ENCODE measurements at regions not wholly inside any gene's neighbourhood (a gene's known extent, or its start where the extent isn't known, plus 50 kb on each side); places are given as distances from the start of the nearest gene placed in this dataset.

GRCh38 chr1:80675454-80675853 is 1125.3 kb upstream of the ADGRL2 start:
- Histone ChIP-seq H3K36me3 (ENCODE audit: control insufficient read depth, insufficient read depth, low read length) (no peaks in the 10 kb centered on the region), H3K9ac (ENCODE audit: low read depth, low read length) (no peak overlapping the region), H3K9me3 (ENCODE audit: control insufficient read depth, insufficient read depth, low read length) (no peaks in the 10 kb centered on the region), H3K27me3 (ENCODE audit: control insufficient read depth, insufficient read depth, low read length) (no peaks in the 10 kb centered on the region), H3K27ac (ENCODE audit: low read depth, low read length) (peak overlapping the region; percentile 38), H3K4me1 (ENCODE audit: control insufficient read depth, insufficient read depth, low read length) (peaks cover 28% of the 10 kb centered on the region), H3K4me3 (ENCODE audit: low read depth, low read length) (no peak overlapping the region)

- Histone ChIP-seq H3K27me3 (ENCODE audit: control insufficient read depth, insufficient read depth, low read length) (no peaks in the 10 kb centered on the region), H3K9me3 (ENCODE audit: control insufficient read depth, insufficient read depth, low read length) (no peaks in the 10 kb centered on the region), H3K27ac (ENCODE audit: low read depth, low read length) (peak overlapping the region; percentile 44), H3K4me1 (ENCODE audit: control insufficient read depth, insufficient read depth, low read length) (peaks cover 30% of the 10 kb centered on the region), H3K4me3 (ENCODE audit: low read depth, low read length) (no peak overlapping the region), H3K36me3 (ENCODE audit: control insufficient read depth, insufficient read depth, low read length) (no peaks in the 10 kb centered on the region), H3K9ac (ENCODE audit: low read depth, low read length) (peak overlapping the region; percentile 63; the same call in 1 of the 2 replicates)
Measured at GRCh38 chr1:80673935-80674597, 1126.7 kb upstream of the ADGRL2 start.

GRCh38 chr1:80668372-80668771 is 1132.4 kb upstream of the ADGRL2 start:
- Histone ChIP-seq H3K27me3 (ENCODE audit: control insufficient read depth, insufficient read depth, low read length) (no peaks in the 10 kb centered on the region), H3K9ac (ENCODE audit: low read depth, low read length) (no peak overlapping the region), H3K36me3 (ENCODE audit: control insufficient read depth, insufficient read depth, low read length) (no peaks in the 10 kb centered on the region), H3K4me3 (ENCODE audit: low read depth, low read length) (no peak overlapping the region), H3K27ac (ENCODE audit: low read depth, low read length) (no peak overlapping the region), H3K9me3 (ENCODE audit: control insufficient read depth, insufficient read depth, low read length) (no peaks in the 10 kb centered on the region), H3K4me1 (ENCODE audit: control insufficient read depth, insufficient read depth, low read length) (peaks cover 4% of the 10 kb centered on the region; the same call in 1 of the 2 replicates)

- Histone ChIP-seq H3K4me1 (ENCODE audit: control insufficient read depth, insufficient read depth, low read length) (peaks cover 4% of the 10 kb centered on the region; the same call in 1 of the 2 replicates), H3K4me3 (ENCODE audit: low read depth, low read length) (no peak overlapping the region)
Measured at GRCh38 chr1:80666073-80666472, 1134.7 kb upstream of the ADGRL2 start.

GRCh38 chr1:80659161-80659560 is 1141.6 kb upstream of the ADGRL2 start:
- Histone ChIP-seq H3K4me1 (ENCODE audit: control insufficient read depth, insufficient read depth, low read length) (peaks cover 37% of the 10 kb centered on the region), H3K4me3 (ENCODE audit: low read depth, low read length) (no peak overlapping the region), H3K36me3 (ENCODE audit: control insufficient read depth, insufficient read depth, low read length) (no peaks in the 10 kb centered on the region), H3K27me3 (ENCODE audit: control insufficient read depth, insufficient read depth, low read length) (no peaks in the 10 kb centered on the region), H3K9me3 (ENCODE audit: control insufficient read depth, insufficient read depth, low read length) (no peaks in the 10 kb centered on the region), H3K9ac (ENCODE audit: low read depth, low read length) (no peak overlapping the region), H3K27ac (ENCODE audit: low read depth, low read length) (no peak overlapping the region)

More at GRCh38 chr1:80666073-80666472, 1134.7 kb upstream of the ADGRL2 start:
- Histone ChIP-seq H3K9me3 (ENCODE audit: control insufficient read depth, insufficient read depth, low read length) (no peaks in the 10 kb centered on the region), H3K27ac (ENCODE audit: low read depth, low read length) (no peak overlapping the region), H3K27me3 (ENCODE audit: control insufficient read depth, insufficient read depth, low read length) (no peaks in the 10 kb centered on the region), H3K36me3 (ENCODE audit: control insufficient read depth, insufficient read depth, low read length) (no peaks in the 10 kb centered on the region), H3K9ac (ENCODE audit: low read depth, low read length) (no peak overlapping the region)

GRCh38 chr1:80657707-80658106 is 1143.0 kb upstream of the ADGRL2 start:
- peak overlapping the region; percentile 78 for H3K27ac ChIP-seq (ENCODE audit: low read depth, low read length)
- no peaks in the 10 kb centered on the region for H3K36me3 ChIP-seq (ENCODE audit: control insufficient read depth, insufficient read depth, low read length)
- H3K4me1 ChIP-seq (ENCODE audit: control insufficient read depth, insufficient read depth, low read length), result peaks cover 37% of the 10 kb centered on the region
- no peak overlapping the region; the same call in 1 of the 2 replicates for H3K4me3 ChIP-seq (ENCODE audit: low read depth, low read length)
- H3K9me3 ChIP-seq (ENCODE audit: control insufficient read depth, insufficient read depth, low read length), result no peaks in the 10 kb centered on the region
- no peak overlapping the region for H3K9ac ChIP-seq (ENCODE audit: low read depth, low read length)
- no peaks in the 10 kb centered on the region for H3K27me3 ChIP-seq (ENCODE audit: control insufficient read depth, insufficient read depth, low read length)

GRCh38 chr1:80657044-80657643 is 1143.6 kb upstream of the ADGRL2 start:
- peaks cover 37% of the 10 kb centered on the region for H3K4me1 ChIP-seq (ENCODE audit: control insufficient read depth, insufficient read depth, low read length)
- H3K9me3 ChIP-seq (ENCODE audit: control insufficient read depth, insufficient read depth, low read length), result no peaks in the 10 kb centered on the region
- no peaks in the 10 kb centered on the region for H3K27me3 ChIP-seq (ENCODE audit: control insufficient read depth, insufficient read depth, low read length)
- H3K27ac ChIP-seq (ENCODE audit: low read depth, low read length), result peak overlapping the region; percentile 78
- no peaks in the 10 kb centered on the region for H3K36me3 ChIP-seq (ENCODE audit: control insufficient read depth, insufficient read depth, low read length)
- H3K9ac ChIP-seq (ENCODE audit: low read depth, low read length), result 0 out of 2 replicates have a peak overlapping the region, but pooled peaks have one; percentile 17
- no peak overlapping the region for H3K4me3 ChIP-seq (ENCODE audit: low read depth, low read length)

- Histone ChIP-seq H3K9ac (ENCODE audit: low read depth, low read length) (no peak overlapping the region), H3K4me3 (ENCODE audit: low read depth, low read length) (no peak overlapping the region), H3K27me3 (ENCODE audit: control insufficient read depth, insufficient read depth, low read length) (no peaks in the 10 kb centered on the region), H3K4me1 (ENCODE audit: control insufficient read depth, insufficient read depth, low read length) (peaks cover 37% of the 10 kb centered on the region), H3K27ac (ENCODE audit: low read depth, low read length) (peak overlapping the region; percentile 78), H3K36me3 (ENCODE audit: control insufficient read depth, insufficient read depth, low read length) (no peaks in the 10 kb centered on the region), H3K9me3 (ENCODE audit: control insufficient read depth, insufficient read depth, low read length) (no peaks in the 10 kb centered on the region)
Measured at GRCh38 chr1:80656641-80657040, 1144.1 kb upstream of the ADGRL2 start.

GRCh38 chr1:80656014-80656636 is 1144.6 kb upstream of the ADGRL2 start:
- H3K4me3 ChIP-seq (ENCODE audit: low read depth, low read length), result no peak overlapping the region
- H3K36me3 ChIP-seq (ENCODE audit: control insufficient read depth, insufficient read depth, low read length), result no peaks in the 10 kb centered on the region
- H3K27me3 ChIP-seq (ENCODE audit: control insufficient read depth, insufficient read depth, low read length), result no peaks in the 10 kb centered on the region
- H3K9me3 ChIP-seq (ENCODE audit: control insufficient read depth, insufficient read depth, low read length), result no peaks in the 10 kb centered on the region
- H3K9ac ChIP-seq (ENCODE audit: low read depth, low read length), result no peak overlapping the region
- peaks cover 37% of the 10 kb centered on the region for H3K4me1 ChIP-seq (ENCODE audit: control insufficient read depth, insufficient read depth, low read length)
- H3K27ac ChIP-seq (ENCODE audit: low read depth, low read length), result no peak overlapping the region

GRCh38 chr1:80646053-80646452 is 1154.7 kb upstream of the ADGRL2 start:
- no peaks in the 10 kb centered on the region for H3K36me3 ChIP-seq (ENCODE audit: control insufficient read depth, insufficient read depth, low read length)
- no peak overlapping the region for H3K27ac ChIP-seq (ENCODE audit: low read depth, low read length)

GRCh38 chr1:80645621-80646020 is 1155.1 kb upstream of the ADGRL2 start:
- H3K9me3 ChIP-seq (ENCODE audit: control insufficient read depth, insufficient read depth, low read length), result no peaks in the 10 kb centered on the region
- no peaks in the 10 kb centered on the region for H3K27me3 ChIP-seq (ENCODE audit: control insufficient read depth, insufficient read depth, low read length)
- H3K4me1 ChIP-seq (ENCODE audit: control insufficient read depth, insufficient read depth, low read length), result peaks cover 8% of the 10 kb centered on the region; the same call in 1 of the 2 replicates
- H3K9ac ChIP-seq (ENCODE audit: low read depth, low read length), result no peak overlapping the region
- no peak overlapping the region for H3K27ac ChIP-seq (ENCODE audit: low read depth, low read length)
- no peak overlapping the region for H3K4me3 ChIP-seq (ENCODE audit: low read depth, low read length)
- no peaks in the 10 kb centered on the region for H3K36me3 ChIP-seq (ENCODE audit: control insufficient read depth, insufficient read depth, low read length)

More at GRCh38 chr1:80646053-80646452, 1154.7 kb upstream of the ADGRL2 start:
- no peak overlapping the region for H3K4me3 ChIP-seq (ENCODE audit: low read depth, low read length)
- H3K4me1 ChIP-seq (ENCODE audit: control insufficient read depth, insufficient read depth, low read length), result peaks cover 8% of the 10 kb centered on the region; the same call in 1 of the 2 replicates
- no peak overlapping the region for H3K9ac ChIP-seq (ENCODE audit: low read depth, low read length)
- H3K9me3 ChIP-seq (ENCODE audit: control insufficient read depth, insufficient read depth, low read length), result no peaks in the 10 kb centered on the region
- H3K27me3 ChIP-seq (ENCODE audit: control insufficient read depth, insufficient read depth, low read length), result no peaks in the 10 kb centered on the region

Measured in HUES48 (cell line).